IMR-90 (cell line): ENCODE measurements at regions not wholly inside any gene's neighbourhood (a gene's known extent, or its start where the extent isn't known, plus 50 kb on each side); places are given as distances from the start of the nearest gene placed in this dataset.

Experiments
- ATAC-seq: fragments of 200-7000 bp; cut with Tn5 transposase; 2 replicates; pipeline ENCODE4 v1.9.1; 2020; ENCODE audit warnings: low read depth, mild to moderate bottlenecking, moderate library complexity
- BruUV-seq: library from RNA; stranded (reverse); fragments of 400-500 nt; replicated peaks from 2 replicates; lab custom pipeline; 2021; lab: Mats Ljungman, UMichigan
- CTCF ChIA-PET: fragments of 300-600 bp; formaldehyde crosslinking; extraction: SDS; loops from one replicate; lab custom pipeline; 2021; ENCODE audit warnings: antibody characterized with exemption; lab: Yijun Ruan, JAX
- POLR2A ChIA-PET: fragments of 300-600 bp; sonication (Branson Sonifier 250); formaldehyde crosslinking; loops from one replicate; lab custom pipeline; 2022; ENCODE audit warnings: antibody characterized with exemption; ENCODE audit not compliant: unreplicated experiment; lab: Charles Lee
- DNase-seq: peaks from one replicate; pipeline ENCODE4 v3.0.0; 2013
- H2AFZ ChIP-seq: replicated peaks from 2 replicates; pipeline ENCODE3; 2013; ENCODE audit warnings: low read length, mild to moderate bottlenecking; ENCODE audit not compliant: poor library complexity
- H2AK5ac ChIP-seq: 2 replicates; pipeline ENCODE4 v1.6.1; 2013; ENCODE audit warnings: low read depth, low read length, inconsistent platforms
- H2AK9ac ChIP-seq: replicated peaks from 2 replicates; pipeline ENCODE3; 2013; ENCODE audit warnings: mild to moderate bottlenecking, low read depth, low read length, moderate library complexity; ENCODE audit not compliant: poor library complexity
- H2BK120ac ChIP-seq: 2 replicates; pipeline ENCODE4 v1.6.1; 2013; ENCODE audit warnings: low read depth, low read length, inconsistent platforms
- H2BK15ac ChIP-seq: 3 replicates; pipeline ENCODE4 v1.6.1; 2013; ENCODE audit warnings: low read depth, low read length, inconsistent platforms
- H2BK20ac ChIP-seq: 2 replicates; pipeline ENCODE4 v1.6.1; 2013; ENCODE audit warnings: low read depth, mild to moderate bottlenecking, inconsistent platforms, low read length, moderate library complexity
- H2BK5ac ChIP-seq: 2 replicates; pipeline ENCODE4 v1.6.1; 2013; ENCODE audit warnings: mild to moderate bottlenecking, low read depth, low read length, inconsistent platforms; ENCODE audit not compliant: poor library complexity, severe bottlenecking
- H3K14ac ChIP-seq: replicated peaks from 2 replicates; pipeline ENCODE4 v1.6.1; 2013; ENCODE audit warnings: low read depth, low read length, inconsistent platforms
- H3K18ac ChIP-seq: 2 replicates; pipeline ENCODE4 v1.6.1; 2013; ENCODE audit warnings: low read depth, low read length, control low read depth
- H3K23ac ChIP-seq: 2 replicates; pipeline ENCODE4 v1.6.1; 2013; ENCODE audit warnings: low read depth, low read length, inconsistent platforms
- H3K27ac ChIP-seq: 2 replicates; pipeline ENCODE4 v1.5.1; 2013; ENCODE audit warnings: mild to moderate bottlenecking, control low read depth, low read length; ENCODE audit not compliant: insufficient read depth
- H3K27me3 ChIP-seq: 2 replicates; pipeline ENCODE4 v1.6.1; 2013; ENCODE audit warnings: low read length; ENCODE audit not compliant: control insufficient read depth, insufficient read depth
- H3K36me3 ChIP-seq: 2 replicates; pipeline ENCODE4 v1.6.1; 2013; ENCODE audit warnings: low read length, mixed read lengths; ENCODE audit not compliant: control insufficient read depth, insufficient read depth
- H3K4ac ChIP-seq: 2 replicates; pipeline ENCODE4 v1.6.1; 2013; ENCODE audit warnings: low read depth, low read length, inconsistent platforms
- H3K4me1 ChIP-seq: 2 replicates; pipeline ENCODE4 v1.6.1; 2013; ENCODE audit warnings: low read length, mixed read lengths; ENCODE audit not compliant: control insufficient read depth, insufficient read depth
- H3K4me2 ChIP-seq: 2 replicates; pipeline ENCODE4 v1.6.1; 2013; ENCODE audit warnings: low read depth, mild to moderate bottlenecking, control low read depth, low read length, moderate library complexity
- H3K4me3 ChIP-seq: 2 replicates; pipeline ENCODE4 v1.5.1; 2013; ENCODE audit warnings: low read depth, mild to moderate bottlenecking, control low read depth, low read length, moderate library complexity; ENCODE audit not compliant: insufficient read depth
- H3K56ac ChIP-seq: 2 replicates; pipeline ENCODE4 v1.6.1; 2013; ENCODE audit warnings: low read length, inconsistent platforms; ENCODE audit not compliant: insufficient read depth; ENCODE audit errors: extremely low read depth
- H3K79me1 ChIP-seq, 2 experiments: 2 replicates each; pipeline ENCODE4 v1.6.1; 2013; ENCODE audit warnings: low read length in 2 of 2, inconsistent platforms in 1 of 2, low read depth in 1 of 2
- H3K9ac ChIP-seq: 2 replicates; pipeline ENCODE4 v1.6.1; 2013; ENCODE audit warnings: low read depth, low read length, control low read depth
- H3K9me1 ChIP-seq: 2 replicates; pipeline ENCODE4 v1.6.1; 2013; ENCODE audit warnings: low read length, inconsistent platforms; ENCODE audit not compliant: insufficient read depth
- H3K9me3 ChIP-seq: 2 replicates; pipeline ENCODE4 v1.6.1; 2013; ENCODE audit warnings: low read length; ENCODE audit not compliant: control insufficient read depth, insufficient read depth
- H4K20me1 ChIP-seq: 2 replicates; pipeline ENCODE4 v1.6.1; 2013; ENCODE audit warnings: low read length, inconsistent platforms; ENCODE audit not compliant: insufficient read depth
- H4K5ac ChIP-seq: 2 replicates; pipeline ENCODE4 v1.6.1; 2013; ENCODE audit warnings: mild to moderate bottlenecking, low read depth, low read length, control low read depth
- H4K8ac ChIP-seq, 2 experiments: 2 replicates each; pipeline ENCODE4 v1.6.1; 2013; ENCODE audit warnings: low read depth in 2 of 2, low read length in 2 of 2, control low read depth in 1 of 2, inconsistent platforms in 1 of 2
- H4K91ac ChIP-seq: 2 replicates; pipeline ENCODE4 v1.6.1; 2013; ENCODE audit warnings: low read depth, low read length, inconsistent platforms; ENCODE audit not compliant: insufficient read depth
- BHLHE40 ChIP-seq: fragments of 150-350 bp; IDR thresholded peaks from 2 replicates; pipeline ENCODE4 v1.6.1; 2016; ENCODE audit warnings: mild to moderate bottlenecking, low read depth, low read length
- CEBPB ChIP-seq: IDR thresholded peaks from 2 replicates; pipeline ENCODE4 v1.6.1; 2012; ENCODE audit warnings: low read depth, low read length, improper control_type of control experiment
- CHD1 ChIP-seq: IDR thresholded peaks from 2 replicates; pipeline ENCODE4 v1.6.1; 2012; ENCODE audit warnings: low read depth, low read length, improper control_type of control experiment
- FOS ChIP-seq: fragments of 150-350 bp; IDR thresholded peaks from 2 replicates; pipeline ENCODE4 v1.6.1; 2016; ENCODE audit warnings: low read depth, low read length
- MAFK ChIP-seq: IDR thresholded peaks from 2 replicates; pipeline ENCODE4 v1.6.1; 2012; ENCODE audit warnings: low read depth, low read length, improper control_type of control experiment
- MXI1 ChIP-seq: IDR thresholded peaks from 2 replicates; pipeline ENCODE4 v1.6.1; 2012; ENCODE audit warnings: low read depth, mild to moderate bottlenecking, low read length, moderate library complexity, borderline replicate concordance
- NFE2L2 ChIP-seq: fragments of 150-350 bp; IDR thresholded peaks from 2 replicates; pipeline ENCODE4 v1.6.1; 2016; ENCODE audit warnings: low read depth, mild to moderate bottlenecking, low read length
- POLR2A ChIP-seq: IDR thresholded peaks from 2 replicates; pipeline ENCODE4 v1.6.1; 2012; ENCODE audit warnings: mild to moderate bottlenecking, low read depth, low read length
- RCOR1 ChIP-seq: IDR thresholded peaks from 2 replicates; pipeline ENCODE4 v1.6.1; 2012; ENCODE audit warnings: mild to moderate bottlenecking, low read length, improper control_type of control experiment; ENCODE audit not compliant: insufficient replicate concordance
- RFX5 ChIP-seq: IDR thresholded peaks from 2 replicates; pipeline ENCODE4 v1.8.0; 2012; ENCODE audit warnings: low read depth, mild to moderate bottlenecking, low read length, moderate library complexity
- SMC3 ChIP-seq: fragments of 150-350 bp; IDR thresholded peaks from 2 replicates; pipeline ENCODE4 v1.6.1; 2016; ENCODE audit warnings: low read depth, mild to moderate bottlenecking, antibody characterized with exemption, low read length, moderate library complexity
- WGBS, 2 experiments: methylation state at CpG; one replicate each; pipeline versions ENCODE4 v1.1.5 to v1.1.7; 2013; ENCODE audit warnings: missing lambda C conversion rate in 2 of 2; ENCODE audit not compliant: insufficient read length in 1 of 2; ENCODE audit errors: extremely low coverage in 2 of 2; 5-methylcytosine and 5-hydroxymethylcytosine counted together
- dilution Hi-C: fragments of 300-500 bp; cut with HindIII; formaldehyde crosslinking; loops from one replicate; pipeline ENCODE4 v1.14.3; 2018; ENCODE audit warnings: low sequenced_read_pairs; ENCODE audit not compliant: unreplicated experiment
- in situ Hi-C: fragments of 300-500 bp; cut with MboI; formaldehyde crosslinking; loops from 3 replicates; pipeline ENCODE4 v1.14.3; 2019; ENCODE audit warnings: low sequenced_read_pairs, inconsistent platforms, mixed read lengths
- intact Hi-C: fragments of 100-400 bp; cut with micrococcal nuclease; formaldehyde crosslinking; loops from 2 replicates; pipeline ENCODE4 v1.10.0; 2022
- TF ChIP-seq, protein P1 (sequence below): conservative IDR thresholded peaks from 2 replicates; pipeline ENCODE4 v1.5.1; 2012; ENCODE audit warnings: mild to moderate bottlenecking, low read depth, low read length, improper control_type of control experiment
- TF ChIP-seq, protein P2 (sequence below): fragments of 150-350 bp; IDR thresholded peaks from 2 replicates; pipeline ENCODE4 v1.6.1; 2016; ENCODE audit warnings: low read depth, mild to moderate bottlenecking, low read length, moderate library complexity, borderline replicate concordance

DNA sequence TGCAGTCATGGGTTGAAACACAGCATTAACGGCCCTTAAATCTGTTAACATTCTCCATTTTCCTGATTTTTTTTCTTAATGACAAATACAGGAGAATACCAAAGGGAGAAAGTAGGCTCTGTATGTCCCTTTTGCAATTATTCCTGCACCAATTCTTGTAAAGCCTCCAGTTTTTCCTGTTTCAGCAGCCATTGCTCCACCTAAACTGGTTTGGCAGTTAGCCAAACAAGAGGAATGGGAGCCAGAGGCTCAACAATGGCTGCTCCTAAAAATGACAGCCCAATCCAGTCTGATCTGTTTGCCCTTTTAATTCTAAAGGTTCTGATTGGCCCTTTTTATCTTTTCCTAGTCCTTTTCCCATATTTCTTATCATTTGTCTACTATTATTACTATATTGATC is 284.2 kb upstream of the SGK1 start:
- Histone ChIP-seq H2AK9ac (no peak overlapping the region), H2BK120ac (no peak overlapping the region), H3K9me1 (no peaks in the 10 kb centered on the region), H2BK5ac (no peak overlapping the region), H4K91ac (no peak overlapping the region), H2BK15ac (no peak overlapping the region), H3K23ac (no peak overlapping the region), H3K14ac (no peak overlapping the region), H3K9me3 (peaks cover 10% of the 10 kb centered on the region), H3K27ac (no peak overlapping the region), H3K4me2 (no peak overlapping the region), H3K27me3 (no peaks in the 10 kb centered on the region), H4K8ac (no peak overlapping the region), H3K4ac (no peak overlapping the region), H4K20me1 (no peaks in the 10 kb centered on the region), H2AK5ac (no peak overlapping the region), H3K9ac (no peak overlapping the region), H3K56ac (no peak overlapping the region), H3K36me3 (no peaks in the 10 kb centered on the region), H3K4me3 (no peak overlapping the region), H3K18ac (no peak overlapping the region), H4K5ac (no peak overlapping the region), H3K4me1 (no peaks in the 10 kb centered on the region), H2AFZ (no peak overlapping the region), H2BK20ac (no peak overlapping the region), H3K79me1 (no peaks in the 10 kb centered on the region)
- no TSS peak for BruUV-seq
- DNase-seq = no peak
- ATAC-seq = no peak
- in situ Hi-C loops = no loop called here
- TF ChIP-seq CHD1 = no peak
- no peak for TF ChIP-seq BHLHE40
- no peak for TF ChIP-seq RFX5
- no peak for TF ChIP-seq SMC3
- TF ChIP-seq MAFK = no peak
- no peak for TF ChIP-seq NFE2L2
- no peak for TF ChIP-seq CEBPB
- no peak for TF ChIP-seq POLR2A
- TF ChIP-seq, protein P1, sequence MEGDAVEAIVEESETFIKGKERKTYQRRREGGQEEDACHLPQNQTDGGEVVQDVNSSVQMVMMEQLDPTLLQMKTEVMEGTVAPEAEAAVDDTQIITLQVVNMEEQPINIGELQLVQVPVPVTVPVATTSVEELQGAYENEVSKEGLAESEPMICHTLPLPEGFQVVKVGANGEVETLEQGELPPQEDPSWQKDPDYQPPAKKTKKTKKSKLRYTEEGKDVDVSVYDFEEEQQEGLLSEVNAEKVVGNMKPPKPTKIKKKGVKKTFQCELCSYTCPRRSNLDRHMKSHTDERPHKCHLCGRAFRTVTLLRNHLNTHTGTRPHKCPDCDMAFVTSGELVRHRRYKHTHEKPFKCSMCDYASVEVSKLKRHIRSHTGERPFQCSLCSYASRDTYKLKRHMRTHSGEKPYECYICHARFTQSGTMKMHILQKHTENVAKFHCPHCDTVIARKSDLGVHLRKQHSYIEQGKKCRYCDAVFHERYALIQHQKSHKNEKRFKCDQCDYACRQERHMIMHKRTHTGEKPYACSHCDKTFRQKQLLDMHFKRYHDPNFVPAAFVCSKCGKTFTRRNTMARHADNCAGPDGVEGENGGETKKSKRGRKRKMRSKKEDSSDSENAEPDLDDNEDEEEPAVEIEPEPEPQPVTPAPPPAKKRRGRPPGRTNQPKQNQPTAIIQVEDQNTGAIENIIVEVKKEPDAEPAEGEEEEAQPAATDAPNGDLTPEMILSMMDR = no peak
- TF ChIP-seq, protein P2, sequence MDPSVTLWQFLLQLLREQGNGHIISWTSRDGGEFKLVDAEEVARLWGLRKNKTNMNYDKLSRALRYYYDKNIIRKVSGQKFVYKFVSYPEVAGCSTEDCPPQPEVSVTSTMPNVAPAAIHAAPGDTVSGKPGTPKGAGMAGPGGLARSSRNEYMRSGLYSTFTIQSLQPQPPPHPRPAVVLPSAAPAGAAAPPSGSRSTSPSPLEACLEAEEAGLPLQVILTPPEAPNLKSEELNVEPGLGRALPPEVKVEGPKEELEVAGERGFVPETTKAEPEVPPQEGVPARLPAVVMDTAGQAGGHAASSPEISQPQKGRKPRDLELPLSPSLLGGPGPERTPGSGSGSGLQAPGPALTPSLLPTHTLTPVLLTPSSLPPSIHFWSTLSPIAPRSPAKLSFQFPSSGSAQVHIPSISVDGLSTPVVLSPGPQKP = no peak
- TF ChIP-seq MXI1 = no peak
- TF ChIP-seq RCOR1 = no peak
- no peak for TF ChIP-seq FOS
- ChIA-PET CTCF (no interaction called here), POLR2A (no interaction called here)
- WGBS, 2 experiments = no CpG with 5 or more reads among the region's 1 CpG
- intact Hi-C loops = no loop called here
- dilution Hi-C loops = no loop called here
